ENCODE measurements at regions not wholly inside any gene's neighbourhood (a gene's known extent, or its start where the extent isn't known, plus 50 kb on each side); places are given as distances from the start of the nearest gene placed in this dataset.

DNA sequence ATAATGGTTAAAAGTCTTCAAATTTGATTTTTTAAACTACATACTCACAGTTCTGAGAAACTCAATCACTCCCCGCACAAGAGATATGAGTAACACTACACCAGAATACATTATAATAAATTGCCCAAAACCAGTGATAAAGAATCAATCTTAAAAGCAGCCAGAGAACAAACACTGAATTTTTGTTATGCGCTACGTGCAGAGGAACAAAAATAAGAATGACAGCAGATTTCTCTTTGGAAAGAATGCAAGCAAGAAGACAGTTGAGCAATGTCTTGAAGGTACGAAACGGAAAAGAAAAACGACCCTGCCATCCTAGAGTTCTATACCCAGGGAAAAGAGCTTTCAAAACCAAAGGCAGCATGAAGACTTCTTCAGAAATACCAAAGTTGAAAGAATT lies 216.7 kb downstream of the TTLL2 start:
- H3K27ac Mint-ChIP-seq: no peak overlapping the region
- no peak for DNase-seq (ENCODE audit: extremely low spot score, unreplicated experiment)
- no peaks in the 10 kb centered on the region for H3K9me3 Mint-ChIP-seq
- no peaks in the 10 kb centered on the region for H3K36me3 Mint-ChIP-seq
- H3K27me3 Mint-ChIP-seq: no peaks in the 10 kb centered on the region
- TF ChIP-seq, protein P1, sequence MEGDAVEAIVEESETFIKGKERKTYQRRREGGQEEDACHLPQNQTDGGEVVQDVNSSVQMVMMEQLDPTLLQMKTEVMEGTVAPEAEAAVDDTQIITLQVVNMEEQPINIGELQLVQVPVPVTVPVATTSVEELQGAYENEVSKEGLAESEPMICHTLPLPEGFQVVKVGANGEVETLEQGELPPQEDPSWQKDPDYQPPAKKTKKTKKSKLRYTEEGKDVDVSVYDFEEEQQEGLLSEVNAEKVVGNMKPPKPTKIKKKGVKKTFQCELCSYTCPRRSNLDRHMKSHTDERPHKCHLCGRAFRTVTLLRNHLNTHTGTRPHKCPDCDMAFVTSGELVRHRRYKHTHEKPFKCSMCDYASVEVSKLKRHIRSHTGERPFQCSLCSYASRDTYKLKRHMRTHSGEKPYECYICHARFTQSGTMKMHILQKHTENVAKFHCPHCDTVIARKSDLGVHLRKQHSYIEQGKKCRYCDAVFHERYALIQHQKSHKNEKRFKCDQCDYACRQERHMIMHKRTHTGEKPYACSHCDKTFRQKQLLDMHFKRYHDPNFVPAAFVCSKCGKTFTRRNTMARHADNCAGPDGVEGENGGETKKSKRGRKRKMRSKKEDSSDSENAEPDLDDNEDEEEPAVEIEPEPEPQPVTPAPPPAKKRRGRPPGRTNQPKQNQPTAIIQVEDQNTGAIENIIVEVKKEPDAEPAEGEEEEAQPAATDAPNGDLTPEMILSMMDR (conservative IDR thresholded peaks at IDR 0.05): no peak
- no peak overlapping the region for H3K4me3 Mint-ChIP-seq
- no peaks in the 10 kb centered on the region for H3K4me1 Mint-ChIP-seq (ENCODE audit: unreplicated experiment)

DNA sequence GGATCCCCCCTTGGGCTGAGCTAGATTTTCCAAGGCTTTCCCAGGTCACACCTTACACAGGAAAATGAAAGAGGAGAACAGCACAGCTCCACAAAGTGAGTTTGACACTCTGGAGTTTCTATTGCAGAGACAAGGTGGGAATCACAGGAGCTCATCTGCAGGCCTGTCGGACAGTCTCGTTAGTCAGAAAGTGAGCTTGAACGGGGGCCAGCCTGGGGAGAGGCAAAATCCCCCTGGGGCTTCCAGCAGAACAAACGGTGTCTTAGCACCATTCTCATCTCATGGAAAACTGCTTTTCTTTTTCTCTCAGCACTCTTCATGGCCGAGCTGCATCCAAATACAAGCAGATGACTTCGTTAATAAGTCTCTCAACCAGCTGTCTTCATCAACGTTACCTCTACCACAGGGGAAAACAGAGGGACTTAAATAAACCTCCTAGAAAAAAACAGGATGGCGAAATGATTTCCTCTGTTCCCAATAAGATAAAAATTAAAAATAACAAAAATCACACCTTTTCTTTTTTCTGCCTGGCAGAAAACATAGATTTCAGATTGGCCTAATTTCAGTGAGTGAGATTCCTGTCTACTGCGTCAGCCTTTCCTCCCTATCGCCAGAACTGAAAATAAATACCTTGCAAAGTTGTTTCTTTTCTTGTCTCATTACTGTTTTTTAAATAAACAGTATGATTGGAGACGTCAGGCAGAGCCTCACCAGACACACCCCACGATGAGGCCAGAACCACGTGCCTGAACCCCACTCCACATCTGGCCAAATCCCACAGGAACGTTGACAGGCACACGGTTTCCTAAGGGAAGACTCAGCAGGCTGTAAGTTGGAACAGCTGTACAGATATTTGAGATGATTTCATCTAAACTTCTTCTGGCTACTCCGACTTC lies 219.0 kb downstream of the TTLL2 start:
- no peak overlapping the region for H3K4me3 Mint-ChIP-seq
- DNase-seq (ENCODE audit: extremely low spot score, unreplicated experiment): no peak
- H3K27ac Mint-ChIP-seq: no peak overlapping the region
- H3K4me1 Mint-ChIP-seq (ENCODE audit: unreplicated experiment): no peaks in the 10 kb centered on the region
- TF ChIP-seq, protein P1 (conservative IDR thresholded peaks at IDR 0.05): no peak
- no peaks in the 10 kb centered on the region for H3K9me3 Mint-ChIP-seq
- H3K27me3 Mint-ChIP-seq: no peaks in the 10 kb centered on the region
- H3K36me3 Mint-ChIP-seq: no peaks in the 10 kb centered on the region

GRCh38 chr6:167546611-167547327 lies 221.9 kb downstream of the TTLL2 start:
- no peaks in the 10 kb centered on the region for H3K27me3 Mint-ChIP-seq
- H3K9me3 Mint-ChIP-seq: no peaks in the 10 kb centered on the region
- no peak overlapping the region for H3K27ac Mint-ChIP-seq
- TF ChIP-seq, protein P1 (conservative IDR thresholded peaks at IDR 0.05): no peak
- no peak for DNase-seq (ENCODE audit: extremely low spot score, unreplicated experiment)
- H3K4me1 Mint-ChIP-seq (ENCODE audit: unreplicated experiment): no peaks in the 10 kb centered on the region
- H3K36me3 Mint-ChIP-seq: no peaks in the 10 kb centered on the region
- H3K4me3 Mint-ChIP-seq: no peak overlapping the region

GRCh38 chr6:167547328-167547692 lies 222.4 kb downstream of the TTLL2 start:
- H3K4me3 Mint-ChIP-seq: no peak overlapping the region
- no peaks in the 10 kb centered on the region for H3K9me3 Mint-ChIP-seq
- H3K36me3 Mint-ChIP-seq: no peaks in the 10 kb centered on the region
- no peaks in the 10 kb centered on the region for H3K4me1 Mint-ChIP-seq (ENCODE audit: unreplicated experiment)
- TF ChIP-seq, protein P1 (conservative IDR thresholded peaks at IDR 0.05): no peak
- H3K27ac Mint-ChIP-seq: no peak overlapping the region
- no peaks in the 10 kb centered on the region for H3K27me3 Mint-ChIP-seq
- no peak for DNase-seq (ENCODE audit: extremely low spot score, unreplicated experiment)

GRCh38 chr6:167547751-167548150 lies 222.9 kb downstream of the TTLL2 start:
- Mint-ChIP-seq H3K36me3 (no peaks in the 10 kb centered on the region), H3K27me3 (no peaks in the 10 kb centered on the region), H3K4me3 (no peak overlapping the region), H3K9me3 (no peaks in the 10 kb centered on the region), H3K4me1 (ENCODE audit: unreplicated experiment) (no peaks in the 10 kb centered on the region), H3K27ac (no peak overlapping the region)
- no peak for DNase-seq (ENCODE audit: extremely low spot score, unreplicated experiment)
- TF ChIP-seq, protein P1 (conservative IDR thresholded peaks at IDR 0.05): no peak
